C4-2B (cell line): ENCODE measurements at regions not wholly inside any gene's neighbourhood (a gene's known extent, or its start where the extent isn't known, plus 50 kb on each side); places are given as distances from the start of the nearest gene placed in this dataset.
"Not testable (repeated sequence)": the region's sequence is repeated elsewhere in the genome, so short reads cannot be mapped to it uniquely, and the experiment has no call there.

Source experiments
- CTCF ChIP-seq: fragments of 450-650 bp; conservative IDR thresholded peaks from 2 replicates; pipeline ENCODE4 v1.5.1; 2017; ENCODE audit warnings: mild to moderate bottlenecking
- ZFX ChIP-seq: fragments of 450-650 bp; IDR thresholded peaks from 2 replicates; pipeline ENCODE4 v1.6.1; 2017

GRCh38 chr12:7590085-7590484 lies 75.6 kb downstream of the APOBEC1 start:
- TF ChIP-seq CTCF, ZFX: not testable (repeated sequence)
